ENCODE measurements at regions not wholly inside any gene's neighbourhood (a gene's known extent, or its start where the extent isn't known, plus 50 kb on each side); places are given as distances from the start of the nearest gene placed in this dataset.
"Not testable (repeated sequence)": the region's sequence is repeated elsewhere in the genome, so short reads cannot be mapped to it uniquely, and the experiment has no call there.

GRCh38 chr7:110262251-110262650, 828.7 kb upstream of the LRRN3 start:
- in situ Hi-C loops (cut with MboI; ENCODE audit: low sequenced_read_pairs): no loop called here
- no peaks in the 10 kb centered on the region for H3K9me3 ChIP-seq

GRCh38 chr7:110264288-110264687, 826.6 kb upstream of the LRRN3 start:
- Histone ChIP-seq H3K4me1 (peaks cover 5% of the 10 kb centered on the region; the same call in 1 of the 2 replicates), H3K9me3 (no peaks in the 10 kb centered on the region), H3K36me3 (replicated peaks) (no peaks in the 10 kb centered on the region), H3K4me3 (no peak overlapping the region), H3K27me3 (ENCODE audit: low read depth) (no peaks in the 10 kb centered on the region)
- no peak for DNase-seq (ENCODE audit: low spot score in 2 of 2)
- in situ Hi-C loops (cut with MboI; ENCODE audit: low sequenced_read_pairs): no loop called here

More at GRCh38 chr7:110262251-110262650, 828.7 kb upstream of the LRRN3 start:
- Histone ChIP-seq H3K4me3 (no peak overlapping the region), H3K27me3 (ENCODE audit: low read depth) (no peaks in the 10 kb centered on the region), H3K36me3 (replicated peaks) (no peaks in the 10 kb centered on the region), H3K4me1 (peaks cover 5% of the 10 kb centered on the region; the same call in 1 of the 2 replicates)
- no peak for DNase-seq (ENCODE audit: low spot score in 2 of 2)

GRCh38 chr7:110281362-110281761, 809.6 kb upstream of the LRRN3 start:
- Histone ChIP-seq H3K4me1 (no peaks in the 10 kb centered on the region), H3K9me3 (no peaks in the 10 kb centered on the region), H3K36me3 (replicated peaks) (no peaks in the 10 kb centered on the region), H3K4me3 (no peak overlapping the region), H3K27me3 (ENCODE audit: low read depth) (no peaks in the 10 kb centered on the region)
- DNase-seq (ENCODE audit: low spot score in 2 of 2): no peak
- in situ Hi-C loops (cut with MboI; ENCODE audit: low sequenced_read_pairs): no loop called here

- Histone ChIP-seq H3K4me3 (no peak overlapping the region), H3K9me3 (no peaks in the 10 kb centered on the region), H3K4me1 (no peaks in the 10 kb centered on the region), H3K36me3 (replicated peaks) (no peaks in the 10 kb centered on the region), H3K27me3 (ENCODE audit: low read depth) (no peaks in the 10 kb centered on the region)
- DNase-seq (ENCODE audit: low spot score in 2 of 2): no peak
- in situ Hi-C loops (cut with MboI; ENCODE audit: low sequenced_read_pairs): no loop called here
Observed at GRCh38 chr7:110283056-110283455, 807.9 kb upstream of the LRRN3 start.

GRCh38 chr7:110291430-110291829, 799.5 kb upstream of the LRRN3 start:
- Histone ChIP-seq H3K36me3 (replicated peaks) (no peaks in the 10 kb centered on the region), H3K4me1 (peaks cover 9% of the 10 kb centered on the region), H3K4me3 (no peak overlapping the region), H3K27me3 (ENCODE audit: low read depth) (no peaks in the 10 kb centered on the region), H3K9me3 (no peaks in the 10 kb centered on the region)
- in situ Hi-C loops (cut with MboI; ENCODE audit: low sequenced_read_pairs): no loop called here
- DNase-seq (ENCODE audit: low spot score in 2 of 2): no peak

GRCh38 chr7:110296321-110296720, 794.6 kb upstream of the LRRN3 start:
- in situ Hi-C loops (cut with MboI; ENCODE audit: low sequenced_read_pairs): no loop called here
- Histone ChIP-seq H3K36me3 (replicated peaks) (no peaks in the 10 kb centered on the region), H3K4me3 (no peak overlapping the region), H3K4me1 (peaks cover 9% of the 10 kb centered on the region), H3K27me3 (ENCODE audit: low read depth) (no peaks in the 10 kb centered on the region), H3K9me3 (no peaks in the 10 kb centered on the region)
- no peak for DNase-seq (ENCODE audit: low spot score in 2 of 2)

- H3K27me3 ChIP-seq (ENCODE audit: low read depth): no peaks in the 10 kb centered on the region
- no peaks in the 10 kb centered on the region for H3K9me3 ChIP-seq
- DNase-seq (ENCODE audit: low spot score in 2 of 2): no peak
- H3K4me1 ChIP-seq: no peaks in the 10 kb centered on the region
- in situ Hi-C loops (cut with MboI; ENCODE audit: low sequenced_read_pairs): no loop called here
- no peaks in the 10 kb centered on the region for H3K36me3 ChIP-seq (replicated peaks)
- no peak overlapping the region for H3K4me3 ChIP-seq
Observed at GRCh38 chr7:110307776-110308175, 783.2 kb upstream of the LRRN3 start.

GRCh38 chr7:110308791-110309190, 782.1 kb upstream of the LRRN3 start:
- Histone ChIP-seq H3K36me3 (replicated peaks) (no peaks in the 10 kb centered on the region), H3K9me3 (no peaks in the 10 kb centered on the region), H3K4me1 (no peaks in the 10 kb centered on the region), H3K4me3 (no peak overlapping the region), H3K27me3 (ENCODE audit: low read depth) (no peaks in the 10 kb centered on the region)
- DNase-seq (ENCODE audit: low spot score in 2 of 2): no peak
- in situ Hi-C loops (cut with MboI; ENCODE audit: low sequenced_read_pairs): no loop called here

- in situ Hi-C loops (cut with MboI; ENCODE audit: low sequenced_read_pairs): no loop called here
- Histone ChIP-seq H3K36me3 (replicated peaks) (no peaks in the 10 kb centered on the region), H3K4me1 (no peaks in the 10 kb centered on the region), H3K9me3 (no peaks in the 10 kb centered on the region), H3K4me3 (no peak overlapping the region), H3K27me3 (ENCODE audit: low read depth) (no peaks in the 10 kb centered on the region)
- DNase-seq (ENCODE audit: low spot score in 2 of 2): no peak
Observed at GRCh38 chr7:110309941-110310340, 781.0 kb upstream of the LRRN3 start.

GRCh38 chr7:110311556-110311955, 779.4 kb upstream of the LRRN3 start:
- Histone ChIP-seq H3K4me3 (no peak overlapping the region), H3K9me3 (no peaks in the 10 kb centered on the region), H3K27me3 (ENCODE audit: low read depth) (no peaks in the 10 kb centered on the region), H3K4me1 (no peaks in the 10 kb centered on the region), H3K36me3 (replicated peaks) (no peaks in the 10 kb centered on the region)
- no peak for DNase-seq (ENCODE audit: low spot score in 2 of 2)
- in situ Hi-C loops (cut with MboI; ENCODE audit: low sequenced_read_pairs): no loop called here

GRCh38 chr7:110317541-110318265, 773.2 kb upstream of the LRRN3 start:
- Histone ChIP-seq H3K36me3 (replicated peaks) (no peaks in the 10 kb centered on the region), H3K9me3 (no peaks in the 10 kb centered on the region), H3K27me3 (ENCODE audit: low read depth) (no peaks in the 10 kb centered on the region), H3K4me3 (no peak overlapping the region), H3K4me1 (no peaks in the 10 kb centered on the region)
- no peak for DNase-seq (ENCODE audit: low spot score in 2 of 2)
- in situ Hi-C loops (cut with MboI; ENCODE audit: low sequenced_read_pairs): no loop called here

- peak in 1 of 2 experiments; percentile 12 for DNase-seq (ENCODE audit: low spot score in 2 of 2)
- H3K36me3 ChIP-seq (replicated peaks); H3K4me1 ChIP-seq; H3K9me3 ChIP-seq; in situ Hi-C loops (cut with MboI; ENCODE audit: low sequenced_read_pairs); H3K4me3 ChIP-seq; H3K27me3 ChIP-seq (ENCODE audit: low read depth): not testable (repeated sequence)
Observed at GRCh38 chr7:110320285-110320684, 770.6 kb upstream of the LRRN3 start.

- in situ Hi-C loops (cut with MboI; ENCODE audit: low sequenced_read_pairs): no loop called here
- H3K4me1 ChIP-seq: no peaks in the 10 kb centered on the region
Observed at GRCh38 chr7:110322796-110323195, 768.1 kb upstream of the LRRN3 start.

GRCh38 chr7:110326966-110327365, 764.0 kb upstream of the LRRN3 start:
- no peaks in the 10 kb centered on the region for H3K36me3 ChIP-seq (replicated peaks)
- no peak overlapping the region for H3K4me3 ChIP-seq
- H3K9me3 ChIP-seq: no peaks in the 10 kb centered on the region
- H3K4me1 ChIP-seq: no peaks in the 10 kb centered on the region
- DNase-seq (ENCODE audit: low spot score in 2 of 2): no peak
- no peaks in the 10 kb centered on the region for H3K27me3 ChIP-seq (ENCODE audit: low read depth)
- in situ Hi-C loops (cut with MboI; ENCODE audit: low sequenced_read_pairs): no loop called here

More at GRCh38 chr7:110322796-110323195, 768.1 kb upstream of the LRRN3 start:
- no peak overlapping the region for H3K4me3 ChIP-seq
- no peak for DNase-seq (ENCODE audit: low spot score in 2 of 2)
- H3K36me3 ChIP-seq (replicated peaks): no peaks in the 10 kb centered on the region
- no peaks in the 10 kb centered on the region for H3K27me3 ChIP-seq (ENCODE audit: low read depth)
- H3K9me3 ChIP-seq: no peaks in the 10 kb centered on the region

- DNase-seq (ENCODE audit: low spot score in 2 of 2): no peak
- Histone ChIP-seq H3K9me3 (no peaks in the 10 kb centered on the region), H3K27me3 (ENCODE audit: low read depth) (no peaks in the 10 kb centered on the region), H3K36me3 (replicated peaks) (no peaks in the 10 kb centered on the region), H3K4me3 (no peak overlapping the region), H3K4me1 (no peaks in the 10 kb centered on the region)
- in situ Hi-C loops (cut with MboI; ENCODE audit: low sequenced_read_pairs): no loop called here
Observed at GRCh38 chr7:110336423-110336822, 754.5 kb upstream of the LRRN3 start.
